Fibroblast of skin of left quadriceps (primary cell): ENCODE measurements at regions not wholly inside any gene's neighbourhood (a gene's known extent, or its start where the extent isn't known, plus 50 kb on each side); places are given as distances from the start of the nearest gene placed in this dataset.
"Not testable (repeated sequence)": the region's sequence is repeated elsewhere in the genome, so short reads cannot be mapped to it uniquely, and the experiment has no call there.

Experiments
- DNase-seq, 2 experiments: peaks; one replicate each; pipeline ENCODE4 v3.0.0-alpha.2; 2013; ENCODE audit warnings: low read depth in 2 of 2

DNA sequence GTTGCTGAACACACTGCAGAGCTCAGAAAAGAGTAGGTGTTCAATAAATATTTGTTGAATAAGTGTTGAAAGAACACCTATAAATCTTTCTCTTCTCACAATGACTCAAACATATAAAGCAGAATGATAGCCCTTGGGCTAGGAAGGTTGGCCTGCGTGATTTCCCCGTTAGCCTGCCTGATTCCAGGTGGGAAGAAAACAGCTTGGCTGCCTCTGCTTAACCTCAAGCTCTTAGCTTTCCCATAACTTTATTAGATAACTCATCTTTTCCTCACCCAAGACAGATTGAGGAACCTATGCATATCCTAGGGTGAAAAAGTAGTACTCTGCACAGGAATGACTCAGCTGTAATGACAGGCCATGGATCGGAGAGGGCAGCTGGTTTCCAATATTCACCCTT lies 300.3 kb upstream of the ID4 start:
- peak in 1 of 2 experiments; percentile 4 for DNase-seq

DNA sequence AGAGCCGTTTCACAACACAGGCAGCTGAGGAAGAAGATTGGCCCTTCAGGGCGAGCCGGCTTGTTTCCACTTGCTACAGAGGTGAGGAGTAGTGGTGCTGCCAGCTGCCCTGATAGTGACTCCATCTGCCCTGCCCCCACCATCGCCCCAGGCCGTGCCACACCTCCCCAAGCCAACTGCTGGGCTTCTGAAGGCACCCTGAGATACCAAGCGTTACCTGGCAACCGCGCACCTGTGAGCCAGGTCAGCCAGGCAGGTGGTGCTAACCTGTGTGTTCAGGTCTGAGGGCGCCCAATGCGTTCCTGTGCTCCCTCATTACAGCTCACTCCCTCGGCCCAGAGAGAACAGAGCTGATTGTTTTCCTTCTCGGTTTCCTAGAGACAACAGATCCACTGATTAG lies 299.1 kb upstream of the ID4 start:
- no peak for DNase-seq

GRCh38 chr6:19547507-19547906 lies 289.7 kb upstream of the ID4 start:
- DNase-seq, result no peak

- no peak for DNase-seq
Observed at GRCh38 chr6:19549109-19549508, 288.1 kb upstream of the ID4 start.

- DNase-seq, result no peak
Observed at GRCh38 chr6:19550380-19550779, 286.8 kb upstream of the ID4 start.

DNA sequence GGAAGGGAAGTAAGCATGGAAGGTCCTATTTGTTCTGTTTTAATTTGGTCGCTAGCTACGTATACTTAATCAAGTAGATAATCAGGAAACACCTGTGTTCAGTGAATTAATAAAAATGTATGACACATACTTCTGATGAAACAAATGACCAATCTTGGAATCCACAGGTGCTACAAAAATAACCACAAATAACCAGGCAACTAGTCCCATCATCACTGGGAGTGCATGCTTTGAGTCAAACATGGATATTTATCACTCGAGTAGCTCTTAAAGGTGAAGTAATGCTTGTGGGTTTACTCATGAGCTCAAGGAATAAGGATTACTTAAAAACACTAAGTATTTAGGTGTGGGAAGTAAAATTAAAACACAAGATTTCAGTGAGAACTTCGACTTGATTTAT lies 285.6 kb upstream of the ID4 start:
- DNase-seq, result no peak

DNA sequence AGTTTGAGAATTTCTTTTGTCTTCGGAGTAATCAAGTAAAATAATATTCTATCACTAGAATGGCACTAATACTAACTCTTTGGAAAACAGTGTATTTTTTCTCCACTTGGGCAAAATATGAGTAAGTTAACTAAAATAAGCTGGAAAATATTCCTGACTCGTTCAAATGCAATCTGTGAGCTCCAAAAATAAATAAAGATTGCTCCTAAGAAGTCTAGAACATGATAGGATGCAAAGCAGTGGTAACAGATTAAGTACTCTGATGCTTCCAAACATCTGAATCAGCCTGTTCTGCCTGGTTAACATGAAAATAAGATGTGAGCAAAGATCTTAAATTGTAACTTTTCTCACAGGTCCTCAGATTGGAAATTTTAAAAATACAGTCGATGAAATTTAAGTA lies 285.1 kb upstream of the ID4 start:
- peak in 1 of 2 experiments; percentile 12 for DNase-seq

- DNase-seq, result no peak
Observed at GRCh38 chr6:19552588-19552987, 284.6 kb upstream of the ID4 start.

DNA sequence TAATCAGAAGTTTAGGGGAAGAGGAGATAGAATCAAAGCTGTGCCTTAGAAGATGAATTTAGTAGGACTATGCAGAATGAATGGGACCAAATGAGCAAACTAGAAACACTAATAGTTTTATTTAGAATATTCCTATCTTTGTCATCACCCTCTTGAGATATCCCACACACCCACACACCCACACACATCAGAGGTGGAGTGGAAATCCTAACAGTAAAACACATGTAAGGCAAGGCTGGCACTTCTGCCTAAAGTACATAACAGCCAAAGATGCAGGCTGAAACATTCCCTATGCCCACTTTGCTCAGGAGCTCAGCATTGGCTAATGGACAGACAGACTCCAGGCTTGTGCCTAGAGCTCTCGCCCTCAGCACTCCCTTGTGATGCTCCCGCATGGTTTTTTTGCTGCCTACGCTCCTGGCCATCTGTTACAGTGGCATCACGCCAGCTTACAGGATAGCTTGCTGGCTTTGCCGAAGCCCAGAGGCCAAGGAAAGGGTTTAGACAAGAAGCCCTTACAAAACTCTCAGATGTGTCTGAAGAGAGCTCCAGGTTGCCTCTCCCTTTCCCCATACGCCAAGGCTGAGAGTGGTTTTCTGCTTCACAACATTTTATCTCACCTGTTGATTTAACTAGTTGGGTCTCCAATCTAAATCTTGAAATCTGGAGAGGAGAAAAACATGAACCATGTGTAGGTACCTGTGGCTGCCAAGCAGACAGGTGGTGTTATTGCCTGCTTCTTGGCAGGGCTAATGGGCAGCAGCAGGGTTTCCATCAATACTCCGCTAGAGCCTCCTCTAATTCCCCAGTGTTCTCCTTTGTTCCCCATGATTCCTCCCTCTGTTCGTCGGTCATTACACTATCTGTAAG lies 282.6 kb upstream of the ID4 start:
- no peak for DNase-seq

- DNase-seq, result no peak
Observed at GRCh38 chr6:19557191-19557590, 280.0 kb upstream of the ID4 start.

- DNase-seq, result no peak
Observed at GRCh38 chr6:19558201-19558600, 279.0 kb upstream of the ID4 start.

GRCh38 chr6:19558934-19559333 lies 278.2 kb upstream of the ID4 start:
- DNase-seq, result no peak

DNA sequence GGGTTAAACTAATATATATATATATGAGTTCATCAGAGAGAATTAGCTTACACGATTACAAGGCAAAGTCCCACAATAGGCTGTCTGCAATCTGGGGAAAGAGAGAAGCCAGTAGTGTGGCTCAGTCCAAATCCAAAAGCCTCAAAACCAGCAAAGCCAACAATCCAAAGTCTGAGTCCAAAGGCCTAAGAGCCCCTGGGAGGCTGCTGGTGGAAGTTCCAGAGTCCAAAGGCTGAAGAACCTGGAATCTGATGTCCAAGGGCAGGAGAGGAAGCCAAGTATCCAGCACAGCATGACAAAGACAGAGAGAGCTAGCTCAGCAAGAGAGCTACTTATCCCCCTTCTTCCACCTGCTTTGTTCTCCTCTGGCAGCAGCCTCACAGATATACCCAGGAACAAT lies 274.7 kb upstream of the ID4 start:
- no peak for DNase-seq

DNA sequence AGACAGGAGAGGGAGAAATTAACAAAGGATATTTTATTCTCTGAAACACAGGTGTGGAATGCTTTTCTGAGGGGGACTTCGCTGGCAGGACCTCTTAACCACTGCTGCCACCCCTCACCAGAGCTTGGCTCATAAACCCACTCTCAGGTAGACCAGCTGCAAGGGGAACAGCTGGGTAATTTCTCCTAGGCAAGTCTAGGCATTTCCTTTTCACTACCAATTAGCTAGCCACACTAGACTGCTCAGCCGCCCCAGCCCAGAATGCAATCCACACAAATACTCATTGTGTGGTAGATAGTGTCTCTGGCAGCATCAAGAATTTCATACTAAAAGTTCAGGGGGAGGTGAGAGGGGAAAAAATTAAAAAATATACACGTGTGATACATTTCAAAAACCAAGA lies 267.6 kb upstream of the ID4 start:
- no peak for DNase-seq

DNA sequence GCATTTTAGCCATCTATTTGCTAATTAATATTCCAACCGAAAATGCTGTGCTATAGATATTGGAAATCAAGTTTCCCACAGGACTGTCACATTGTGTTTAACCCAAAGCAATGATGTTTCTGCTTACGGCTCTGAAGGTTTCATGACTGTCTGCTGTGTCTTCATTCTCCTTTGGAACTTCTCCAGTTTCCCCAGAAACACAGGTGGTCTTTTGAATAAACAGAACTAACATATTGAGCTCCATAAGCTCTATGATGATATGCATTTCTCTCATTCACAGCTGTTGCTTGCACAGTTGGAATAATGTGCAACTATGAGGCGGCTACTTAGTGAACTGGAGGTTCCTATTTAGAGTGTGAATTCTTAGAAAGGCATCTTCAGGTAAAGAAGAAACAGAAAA lies 266.0 kb upstream of the ID4 start:
- no peak for DNase-seq

GRCh38 chr6:19578481-19578880 lies 258.7 kb upstream of the ID4 start:
- DNase-seq, result peak; percentile 67 to 72

DNA sequence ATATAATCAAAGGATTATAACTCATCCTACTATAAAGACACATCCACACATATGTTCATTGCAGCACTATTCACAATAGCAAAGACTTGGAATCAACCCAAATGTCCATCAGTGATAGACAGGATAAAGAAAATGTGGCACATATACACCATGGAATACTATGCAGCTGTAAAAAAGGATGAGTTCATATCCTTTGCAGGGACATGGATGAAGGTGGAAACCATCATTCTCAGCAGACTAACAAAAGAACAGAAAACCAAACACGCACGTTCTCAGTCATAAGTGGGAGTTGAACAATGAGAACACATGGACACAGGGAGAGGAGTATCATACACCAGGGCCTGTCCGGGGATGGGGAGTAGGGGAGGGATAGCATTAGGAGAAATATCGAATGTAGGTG lies 253.0 kb upstream of the ID4 start:
- DNase-seq, result not testable (repeated sequence)

DNA sequence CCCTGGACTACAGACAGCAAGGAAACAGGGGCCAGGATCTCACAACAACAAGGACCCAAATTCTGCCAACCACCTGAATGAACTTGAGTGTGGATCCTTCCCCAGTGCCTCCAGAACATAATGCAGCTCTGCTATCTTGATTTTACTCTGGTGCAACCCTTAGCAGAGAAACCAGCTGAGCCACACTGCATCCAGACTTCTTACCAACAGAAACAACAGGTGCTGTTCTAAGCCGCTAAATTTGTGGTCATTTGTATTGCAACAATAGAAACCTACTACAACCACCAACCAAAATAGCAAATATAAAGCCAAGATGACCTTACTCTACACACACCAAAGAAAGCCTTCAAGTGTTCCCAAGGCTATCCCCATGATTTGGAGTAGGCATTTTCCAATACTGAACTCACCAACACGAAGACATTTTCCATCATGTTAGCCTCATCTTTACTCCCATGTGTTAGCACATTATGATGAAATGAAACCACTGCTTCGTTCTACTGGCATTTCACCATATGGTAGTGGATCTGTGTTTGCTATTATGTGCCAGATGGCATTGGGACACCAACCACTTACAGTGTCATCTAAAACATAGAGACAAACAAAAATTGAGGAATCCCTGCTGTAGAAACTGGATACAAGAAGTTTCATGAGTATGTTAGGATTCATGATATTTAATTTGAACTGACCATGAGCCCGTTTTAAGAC lies 249.8 kb upstream of the ID4 start:
- DNase-seq, result no peak

- DNase-seq, result no peak
Observed at GRCh38 chr6:19590501-19591131, 246.6 kb upstream of the ID4 start.

- DNase-seq, result no peak
Observed at GRCh38 chr6:19597809-19598320, 239.3 kb upstream of the ID4 start.

DNA sequence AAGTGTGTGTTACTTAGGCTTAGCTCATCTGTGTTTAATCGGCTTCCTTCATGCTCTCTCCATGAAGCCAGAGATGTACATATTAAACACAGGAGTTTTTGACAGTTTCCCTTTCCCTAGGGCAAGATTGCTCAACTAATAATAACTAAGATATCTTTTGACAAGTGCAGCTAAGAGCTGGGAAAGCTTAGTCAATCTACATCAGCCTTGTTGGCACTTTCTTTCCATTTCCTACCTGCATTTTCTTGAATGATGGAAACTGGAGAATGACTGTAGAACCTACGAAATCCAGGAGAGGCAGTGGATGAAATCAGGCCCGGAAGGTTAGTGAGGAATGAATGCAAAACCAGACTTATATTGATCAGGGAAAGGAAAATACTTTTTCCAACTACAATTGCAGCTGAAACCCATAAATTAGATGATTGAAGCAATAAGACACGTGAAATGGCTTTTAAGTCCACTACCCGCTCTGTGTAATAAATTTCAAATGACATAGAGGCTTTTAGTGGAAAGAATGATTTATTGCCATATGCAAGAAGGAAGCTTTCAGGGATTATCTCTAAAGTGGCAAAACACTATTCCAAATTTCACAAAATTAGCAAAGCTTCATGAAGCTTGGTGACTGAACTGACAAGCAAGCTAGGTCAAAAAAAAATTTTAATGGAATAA lies 237.2 kb upstream of the ID4 start:
- DNase-seq, result no peak

- DNase-seq, result no peak
Observed at GRCh38 chr6:19602434-19603013, 234.6 kb upstream of the ID4 start.
